ENCODE measurements at regions not wholly inside any gene's neighbourhood (a gene's known extent, or its start where the extent isn't known, plus 50 kb on each side); places are given as distances from the start of the nearest gene placed in this dataset.

DNA sequence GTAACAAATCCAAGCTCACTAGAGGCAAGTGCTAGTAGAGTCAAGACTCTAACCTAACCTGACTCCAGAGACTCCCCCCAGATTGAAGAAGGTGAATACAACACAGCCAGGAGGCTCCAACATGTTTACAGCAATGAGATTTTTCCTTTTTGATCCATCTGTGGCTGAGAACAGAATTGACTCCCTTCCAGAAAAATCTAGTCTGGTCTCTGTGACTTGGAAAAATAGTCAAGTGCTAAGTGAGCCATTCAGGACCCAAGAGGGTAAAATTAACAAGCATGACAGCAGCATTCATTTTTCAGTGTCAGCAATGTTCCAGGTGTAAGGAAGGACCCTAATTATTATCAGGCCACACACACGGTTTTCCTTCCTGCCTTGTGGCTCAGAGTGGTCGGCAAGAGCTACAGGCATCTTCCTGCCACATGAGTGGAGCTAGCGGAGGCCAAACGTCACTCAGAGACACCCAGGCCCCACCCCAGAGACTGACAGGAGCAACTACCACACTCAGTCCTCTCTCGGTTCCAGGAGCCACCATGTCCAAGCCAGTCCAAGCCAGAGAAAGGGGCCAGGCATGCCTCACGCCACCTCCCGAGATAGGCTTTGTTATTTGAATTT, 395.1 kb downstream of the FOXO1 start:
- no peak for DNase-seq (ENCODE audit: low read depth)
- CTCF ChIA-PET, result interaction anchor here (0.7 to 1.1 kb wide), 2 partner anchors 39 to 411 kb away, joined by 3 read pairs; no protein-coding TSS in a partner anchor
- no peaks in the 10 kb centered on the region for H3K27me3 ChIP-seq (ENCODE audit: control insufficient read depth, insufficient read depth, low read length)
- H3K36me3 ChIP-seq (ENCODE audit: control insufficient read depth, insufficient read depth, low read length), result no peaks in the 10 kb centered on the region
- H3K4me3 ChIP-seq (ENCODE audit: low read depth, low read length), result no peak overlapping the region
- POLR2A ChIA-PET, result interaction anchor here (0.6 kb wide), 1 partner anchor 148 kb away, joined by 4 read pairs; no protein-coding TSS in a partner anchor
- TF ChIP-seq, protein P1, sequence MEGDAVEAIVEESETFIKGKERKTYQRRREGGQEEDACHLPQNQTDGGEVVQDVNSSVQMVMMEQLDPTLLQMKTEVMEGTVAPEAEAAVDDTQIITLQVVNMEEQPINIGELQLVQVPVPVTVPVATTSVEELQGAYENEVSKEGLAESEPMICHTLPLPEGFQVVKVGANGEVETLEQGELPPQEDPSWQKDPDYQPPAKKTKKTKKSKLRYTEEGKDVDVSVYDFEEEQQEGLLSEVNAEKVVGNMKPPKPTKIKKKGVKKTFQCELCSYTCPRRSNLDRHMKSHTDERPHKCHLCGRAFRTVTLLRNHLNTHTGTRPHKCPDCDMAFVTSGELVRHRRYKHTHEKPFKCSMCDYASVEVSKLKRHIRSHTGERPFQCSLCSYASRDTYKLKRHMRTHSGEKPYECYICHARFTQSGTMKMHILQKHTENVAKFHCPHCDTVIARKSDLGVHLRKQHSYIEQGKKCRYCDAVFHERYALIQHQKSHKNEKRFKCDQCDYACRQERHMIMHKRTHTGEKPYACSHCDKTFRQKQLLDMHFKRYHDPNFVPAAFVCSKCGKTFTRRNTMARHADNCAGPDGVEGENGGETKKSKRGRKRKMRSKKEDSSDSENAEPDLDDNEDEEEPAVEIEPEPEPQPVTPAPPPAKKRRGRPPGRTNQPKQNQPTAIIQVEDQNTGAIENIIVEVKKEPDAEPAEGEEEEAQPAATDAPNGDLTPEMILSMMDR (IDR thresholded peaks at IDR 0.05; ENCODE audit: insufficient read depth, low read depth, low read length), result no peak

DNA sequence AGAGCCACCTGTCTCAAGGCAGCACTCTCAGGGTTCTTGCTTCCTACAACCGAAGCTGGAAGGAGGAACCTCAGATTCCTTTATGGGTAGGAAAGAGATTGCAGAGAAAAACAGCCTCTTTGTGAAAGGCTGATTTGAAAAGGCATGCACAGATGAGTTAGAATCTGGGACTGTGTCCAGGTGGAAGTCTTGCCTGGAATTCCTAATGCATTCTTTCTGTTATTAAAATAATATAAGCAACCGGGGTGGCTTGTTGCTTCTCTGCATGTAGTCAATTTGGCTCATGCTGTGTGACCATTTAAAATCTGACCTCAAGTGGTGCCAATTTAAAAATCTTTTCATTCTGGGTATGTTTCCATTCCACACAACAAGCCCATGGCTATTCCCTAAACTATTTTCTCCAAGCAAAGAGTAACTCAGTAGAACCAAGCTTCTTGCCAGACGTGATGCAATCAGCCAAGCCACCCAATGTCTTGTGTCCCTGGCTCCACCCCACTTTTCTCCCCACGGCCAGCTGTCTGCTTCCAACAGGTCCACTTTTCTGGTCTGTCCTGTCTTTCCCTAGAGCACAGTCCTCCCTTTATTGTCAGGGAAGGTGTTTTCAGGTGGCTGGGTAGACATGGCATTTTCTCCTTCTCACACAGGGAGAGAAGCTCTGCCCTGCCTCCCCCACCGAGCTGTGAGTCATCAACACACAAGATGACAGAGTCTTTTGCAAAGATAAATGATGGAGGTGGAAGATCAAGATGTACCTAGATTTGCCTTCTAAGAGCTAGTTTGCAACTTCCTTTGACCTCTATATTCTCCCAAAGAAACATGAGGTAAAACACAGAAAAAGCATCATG, 394.3 kb downstream of the FOXO1 start:
- ChIA-PET CTCF (interaction anchor here (0.7 to 1.5 kb wide), 4 partner anchors 13 to 410 kb away, joined by 3 to 5 read pairs (median 4); no protein-coding TSS in a partner anchor), POLR2A (interaction anchor here (0.6 to 0.9 kb wide), 2 partner anchors 149 to 219 kb away, joined by 3 to 4 read pairs; no protein-coding TSS in a partner anchor)
- Histone ChIP-seq H3K36me3 (ENCODE audit: control insufficient read depth, insufficient read depth, low read length) (no peaks in the 10 kb centered on the region), H3K4me3 (ENCODE audit: low read depth, low read length) (no peak overlapping the region), H3K27me3 (ENCODE audit: control insufficient read depth, insufficient read depth, low read length) (no peaks in the 10 kb centered on the region)
- DNase-seq (ENCODE audit: low read depth), result peak; percentile 89
- TF ChIP-seq, protein P1 (IDR thresholded peaks at IDR 0.05; ENCODE audit: insufficient read depth, low read depth, low read length), result no peak

GRCh38 chr13:40272776-40273139, 393.7 kb downstream of the FOXO1 start:
- ChIA-PET POLR2A (interaction anchor here (0.9 kb wide), 1 partner anchor 220 kb away, joined by 3 read pairs; no protein-coding TSS in a partner anchor), CTCF (interaction anchor here (0.6 to 1.5 kb wide), 4 partner anchors 12 to 404 kb away, joined by 3 to 5 read pairs (median 4); no protein-coding TSS in a partner anchor)
- TF ChIP-seq, protein P1 (IDR thresholded peaks at IDR 0.05; ENCODE audit: insufficient read depth, low read depth, low read length), result no peak
- no peak overlapping the region for H3K4me3 ChIP-seq (ENCODE audit: low read depth, low read length)
- DNase-seq (ENCODE audit: low read depth), result no peak
- H3K27me3 ChIP-seq (ENCODE audit: control insufficient read depth, insufficient read depth, low read length), result no peaks in the 10 kb centered on the region
- H3K36me3 ChIP-seq (ENCODE audit: control insufficient read depth, insufficient read depth, low read length), result no peaks in the 10 kb centered on the region

- TF ChIP-seq, protein P1 (IDR thresholded peaks at IDR 0.05; ENCODE audit: insufficient read depth, low read depth, low read length), result no peak
- H3K4me3 ChIP-seq (ENCODE audit: low read depth, low read length), result no peak overlapping the region
- ChIA-PET CTCF (interaction anchor here (0.6 to 1.5 kb wide), 4 partner anchors 12 to 403 kb away, joined by 3 to 5 read pairs (median 4); no protein-coding TSS in a partner anchor), POLR2A (interaction anchor here (0.9 kb wide), 1 partner anchor 221 kb away, joined by 3 read pairs; no protein-coding TSS in a partner anchor)
- no peak for DNase-seq (ENCODE audit: low read depth)
- H3K36me3 ChIP-seq (ENCODE audit: control insufficient read depth, insufficient read depth, low read length), result no peaks in the 10 kb centered on the region
- H3K27me3 ChIP-seq (ENCODE audit: control insufficient read depth, insufficient read depth, low read length), result no peaks in the 10 kb centered on the region
These were observed 393.0 kb downstream of the FOXO1 start for GRCh38 chr13:40273253-40274025.
